ENCODE measurements at regions not wholly inside any gene's neighbourhood (a gene's known extent, or its start where the extent isn't known, plus 50 kb on each side); places are given as distances from the start of the nearest gene placed in this dataset.

- Histone ChIP-seq H2AFZ (replicated peaks) (no peak overlapping the region), H3K9me3 (ENCODE audit: low read depth) (no peaks in the 10 kb centered on the region), H3K4me1 (no peaks in the 10 kb centered on the region), H3K27me3 (peaks cover 4% of the 10 kb centered on the region), H3K9ac (no peak overlapping the region), H3K4me2 (no peak overlapping the region), H3K79me2 (ENCODE audit: low read depth) (no peaks in the 10 kb centered on the region), H3K36me3 (no peaks in the 10 kb centered on the region), H4K20me1 (ENCODE audit: low read depth) (no peaks in the 10 kb centered on the region), H3F3A (ENCODE audit: low read depth) (no peaks in the 10 kb centered on the region), H3K4me3 (no peak overlapping the region), H3K27ac (no peak overlapping the region)
- H3K27me3 Mint-ChIP-seq (ENCODE audit: insufficient read depth, low read depth), result no peaks in the 10 kb centered on the region
- TF ChIP-seq EZH2 (IDR thresholded peaks at IDR 0.05) (no peak), EZH2phosphoT487 (IDR thresholded peaks at IDR 0.05) (no peak), CTCF (IDR thresholded peaks at IDR 0.05) (no peak)
- no peaks in the 10 kb centered on the region for H3K4me1 Mint-ChIP-seq
- H3K36me3 Mint-ChIP-seq, result no peaks in the 10 kb centered on the region
- H3K9me3 Mint-ChIP-seq, result peaks cover 6% of the 10 kb centered on the region
- no peak overlapping the region for H3K27ac Mint-ChIP-seq
- H3K4me3 Mint-ChIP-seq, result no peak overlapping the region
- DNase-seq (ENCODE audit: low spot score), result no peak
Observed at GRCh38 chr14:37665951-37666350, 70.5 kb downstream of the TTC6 start.

GRCh38 chr14:37668646-37669045 is 73.2 kb downstream of the TTC6 start:
- H3K9me3 Mint-ChIP-seq, result no peaks in the 10 kb centered on the region
- Histone ChIP-seq H4K20me1 (ENCODE audit: low read depth) (no peaks in the 10 kb centered on the region), H3F3A (ENCODE audit: low read depth) (no peaks in the 10 kb centered on the region), H3K79me2 (ENCODE audit: low read depth) (no peaks in the 10 kb centered on the region), H3K4me3 (no peak overlapping the region), H3K36me3 (no peaks in the 10 kb centered on the region), H3K27me3 (peaks cover 4% of the 10 kb centered on the region), H3K27ac (no peak overlapping the region), H3K4me2 (no peak overlapping the region), H3K9me3 (ENCODE audit: low read depth) (no peaks in the 10 kb centered on the region), H2AFZ (replicated peaks) (no peak overlapping the region), H3K9ac (no peak overlapping the region), H3K4me1 (no peaks in the 10 kb centered on the region)
- DNase-seq (ENCODE audit: low spot score), result no peak
- no peaks in the 10 kb centered on the region for H3K36me3 Mint-ChIP-seq
- H3K27ac Mint-ChIP-seq, result no peak overlapping the region
- H3K4me1 Mint-ChIP-seq, result no peaks in the 10 kb centered on the region
- TF ChIP-seq EZH2phosphoT487 (IDR thresholded peaks at IDR 0.05) (no peak), CTCF (IDR thresholded peaks at IDR 0.05) (no peak), EZH2 (IDR thresholded peaks at IDR 0.05) (no peak)
- H3K4me3 Mint-ChIP-seq, result no peak overlapping the region
- H3K27me3 Mint-ChIP-seq (ENCODE audit: insufficient read depth, low read depth), result no peaks in the 10 kb centered on the region

- no peaks in the 10 kb centered on the region for H3K36me3 ChIP-seq
- no peak overlapping the region for H3K4me2 ChIP-seq
- no peak for DNase-seq (ENCODE audit: low spot score)
- H3K9ac ChIP-seq, result no peak overlapping the region
- H3K4me1 ChIP-seq, result no peaks in the 10 kb centered on the region
- Mint-ChIP-seq H3K9me3 (no peaks in the 10 kb centered on the region), H3K4me3 (no peak overlapping the region), H3K4me1 (no peaks in the 10 kb centered on the region), H3K27me3 (ENCODE audit: insufficient read depth, low read depth) (no peaks in the 10 kb centered on the region), H3K27ac (no peak overlapping the region), H3K36me3 (no peaks in the 10 kb centered on the region)
- H3K27me3 ChIP-seq, result peaks cover 4% of the 10 kb centered on the region
- H3K9me3 ChIP-seq (ENCODE audit: low read depth), result no peaks in the 10 kb centered on the region
- no peak overlapping the region for H2AFZ ChIP-seq (replicated peaks)
- H3F3A ChIP-seq (ENCODE audit: low read depth), result no peaks in the 10 kb centered on the region
- no peak overlapping the region for H3K27ac ChIP-seq
- no peaks in the 10 kb centered on the region for H4K20me1 ChIP-seq (ENCODE audit: low read depth)
- H3K79me2 ChIP-seq (ENCODE audit: low read depth), result no peaks in the 10 kb centered on the region
- TF ChIP-seq EZH2phosphoT487 (IDR thresholded peaks at IDR 0.05), result no peak
- TF ChIP-seq CTCF (IDR thresholded peaks at IDR 0.05), result no peak
- no peak for TF ChIP-seq EZH2 (IDR thresholded peaks at IDR 0.05)
- no peak overlapping the region for H3K4me3 ChIP-seq
Observed at GRCh38 chr14:37669242-37669641, 73.8 kb downstream of the TTC6 start.
